Adrenal gland (tissue), 5 donors: ENCODE measurements at regions not wholly inside any gene's neighbourhood (a gene's known extent, or its start where the extent isn't known, plus 50 kb on each side); places are given as distances from the start of the nearest gene placed in this dataset.

Experiments
- POLR2A ChIP-seq, 2 donors: fragments of 450-650 bp; IDR thresholded peaks; one replicate each; pipeline ENCODE4 v1.6.1; 2017; ENCODE audit warnings: antibody characterized with exemption in 2 of 2, mild to moderate bottlenecking in 2 of 2, moderate library complexity in 1 of 2
- TF ChIP-seq, protein P1 (sequence below), 6 experiments: fragments of 450-650 bp in 4 of 6; fragments of 200-600 bp in 2 of 6; sonication (generic) in 1 of 6; IDR thresholded peaks; 1 replicate in 5 of 6; 2 replicates in 1 of 6; pipeline versions ENCODE4 v1.5.1 to v1.8.0; 2016 to 2021; ENCODE audit warnings: antibody characterized with exemption in 6 of 6, mild to moderate bottlenecking in 2 of 6, moderate library complexity in 1 of 6
- donor health status: DM: no; HTN: no; CAD: no.

- TF ChIP-seq, protein P1, sequence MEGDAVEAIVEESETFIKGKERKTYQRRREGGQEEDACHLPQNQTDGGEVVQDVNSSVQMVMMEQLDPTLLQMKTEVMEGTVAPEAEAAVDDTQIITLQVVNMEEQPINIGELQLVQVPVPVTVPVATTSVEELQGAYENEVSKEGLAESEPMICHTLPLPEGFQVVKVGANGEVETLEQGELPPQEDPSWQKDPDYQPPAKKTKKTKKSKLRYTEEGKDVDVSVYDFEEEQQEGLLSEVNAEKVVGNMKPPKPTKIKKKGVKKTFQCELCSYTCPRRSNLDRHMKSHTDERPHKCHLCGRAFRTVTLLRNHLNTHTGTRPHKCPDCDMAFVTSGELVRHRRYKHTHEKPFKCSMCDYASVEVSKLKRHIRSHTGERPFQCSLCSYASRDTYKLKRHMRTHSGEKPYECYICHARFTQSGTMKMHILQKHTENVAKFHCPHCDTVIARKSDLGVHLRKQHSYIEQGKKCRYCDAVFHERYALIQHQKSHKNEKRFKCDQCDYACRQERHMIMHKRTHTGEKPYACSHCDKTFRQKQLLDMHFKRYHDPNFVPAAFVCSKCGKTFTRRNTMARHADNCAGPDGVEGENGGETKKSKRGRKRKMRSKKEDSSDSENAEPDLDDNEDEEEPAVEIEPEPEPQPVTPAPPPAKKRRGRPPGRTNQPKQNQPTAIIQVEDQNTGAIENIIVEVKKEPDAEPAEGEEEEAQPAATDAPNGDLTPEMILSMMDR (IDR thresholded peaks at IDR 0.05), result no peak
- no peak for TF ChIP-seq POLR2A (IDR thresholded peaks at IDR 0.05)
Observed at GRCh38 chr14:42554091-42554490, 947.4 kb downstream of the LRFN5 start.
